ENCODE measurements at regions not wholly inside any gene's neighbourhood (a gene's known extent, or its start where the extent isn't known, plus 50 kb on each side); places are given as distances from the start of the nearest gene placed in this dataset.

- no peak for DNase-seq (ENCODE audit: low read depth)
Measured at GRCh38 chr2:239518286-239519088, 117.7 kb upstream of the HDAC4 start.

GRCh38 chr2:239517686-239518085 lies 116.9 kb upstream of the HDAC4 start:
- DNase-seq (ENCODE audit: low read depth), result no peak
- in situ Hi-C loops (cut with HindIII; ENCODE audit: low pct_unique_long_range_greater_than_20kb, low sequenced_read_pairs), result no loop called here

More at GRCh38 chr2:239518286-239519088, 117.7 kb upstream of the HDAC4 start:
- in situ Hi-C loops (cut with HindIII; ENCODE audit: low pct_unique_long_range_greater_than_20kb, low sequenced_read_pairs), result no loop called here

DNA sequence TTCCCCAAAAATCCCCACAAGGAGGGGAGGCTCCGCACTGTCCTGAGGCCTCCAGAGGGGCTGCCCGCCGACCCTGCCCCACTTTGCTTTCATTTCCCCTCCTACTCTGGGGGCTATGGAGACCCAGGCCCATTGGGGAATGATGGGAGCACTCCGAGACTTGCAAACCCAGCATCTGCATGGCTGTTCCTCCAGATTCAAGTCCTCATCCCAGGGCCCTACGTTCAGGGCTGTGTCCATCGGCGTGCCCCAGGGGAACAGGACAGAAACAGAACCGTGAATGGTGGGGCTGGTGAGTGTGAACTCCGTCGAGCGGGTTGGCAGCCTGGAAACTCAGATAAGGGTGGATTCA lies 116.1 kb upstream of the HDAC4 start:
- no peak for DNase-seq (ENCODE audit: low read depth)
- in situ Hi-C loops (cut with HindIII; ENCODE audit: low pct_unique_long_range_greater_than_20kb, low sequenced_read_pairs), result no loop called here

DNA sequence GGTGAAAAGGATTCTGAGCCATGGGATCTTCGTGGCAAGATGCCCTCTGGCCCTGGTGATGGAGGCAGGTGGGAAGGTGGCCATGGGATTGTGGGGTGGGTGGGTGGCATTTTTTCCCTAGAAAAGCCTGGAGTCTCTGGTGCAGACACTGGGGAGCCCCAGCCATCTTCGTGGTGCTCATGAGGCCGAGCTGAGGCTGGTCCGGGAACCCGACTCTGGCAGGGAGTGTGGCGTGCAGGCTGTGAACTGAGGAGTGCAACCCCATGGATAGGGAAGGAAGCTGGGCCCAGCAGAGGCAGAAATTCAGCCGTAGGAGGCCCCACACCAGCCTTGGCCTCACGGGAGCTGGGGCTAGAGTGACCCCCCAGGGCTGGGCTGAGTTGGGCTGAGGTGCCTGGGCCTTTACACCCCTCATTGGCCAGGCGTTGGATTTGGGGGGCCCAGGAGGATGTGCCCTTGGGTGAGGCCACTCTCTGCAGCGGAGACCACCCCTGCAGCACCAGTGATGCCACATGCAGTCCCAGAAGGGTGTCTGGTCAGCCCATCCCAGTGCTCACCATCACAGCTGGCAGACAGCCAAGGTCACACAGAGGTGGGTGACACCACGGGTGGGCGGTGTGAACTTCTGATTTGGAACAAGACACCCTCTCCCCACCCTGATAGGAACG lies 115.6 kb upstream of the HDAC4 start:
- in situ Hi-C loops (cut with HindIII; ENCODE audit: low pct_unique_long_range_greater_than_20kb, low sequenced_read_pairs), result no loop called here
- no peak for DNase-seq (ENCODE audit: low read depth)

- in situ Hi-C loops (cut with HindIII; ENCODE audit: low pct_unique_long_range_greater_than_20kb, low sequenced_read_pairs), result no loop called here
- no peak for DNase-seq (ENCODE audit: low read depth)
Measured at GRCh38 chr2:239514754-239515530, 114.1 kb upstream of the HDAC4 start.

DNA sequence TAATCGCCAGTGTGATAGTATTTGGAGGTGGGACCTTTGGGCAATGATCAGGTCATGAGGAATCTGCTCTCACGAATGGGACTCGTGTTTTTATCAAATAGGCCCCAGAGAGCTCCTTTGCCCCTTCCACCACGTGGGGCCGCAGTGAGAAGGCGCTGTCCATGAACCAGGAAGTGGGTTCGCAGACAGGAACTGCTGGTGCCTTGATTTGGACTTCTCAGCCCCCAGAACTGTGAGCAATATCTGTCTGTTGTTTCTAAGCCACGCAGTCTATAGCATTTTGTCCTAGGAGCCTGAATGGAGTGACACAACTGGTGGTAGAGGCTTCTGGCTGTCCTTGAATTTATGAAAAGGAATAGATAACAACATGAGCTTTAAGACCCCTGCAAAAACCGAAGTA lies 111.2 kb upstream of the HDAC4 start:
- in situ Hi-C loops (cut with HindIII; ENCODE audit: low pct_unique_long_range_greater_than_20kb, low sequenced_read_pairs), result no loop called here
- DNase-seq (ENCODE audit: low read depth), result no peak

DNA sequence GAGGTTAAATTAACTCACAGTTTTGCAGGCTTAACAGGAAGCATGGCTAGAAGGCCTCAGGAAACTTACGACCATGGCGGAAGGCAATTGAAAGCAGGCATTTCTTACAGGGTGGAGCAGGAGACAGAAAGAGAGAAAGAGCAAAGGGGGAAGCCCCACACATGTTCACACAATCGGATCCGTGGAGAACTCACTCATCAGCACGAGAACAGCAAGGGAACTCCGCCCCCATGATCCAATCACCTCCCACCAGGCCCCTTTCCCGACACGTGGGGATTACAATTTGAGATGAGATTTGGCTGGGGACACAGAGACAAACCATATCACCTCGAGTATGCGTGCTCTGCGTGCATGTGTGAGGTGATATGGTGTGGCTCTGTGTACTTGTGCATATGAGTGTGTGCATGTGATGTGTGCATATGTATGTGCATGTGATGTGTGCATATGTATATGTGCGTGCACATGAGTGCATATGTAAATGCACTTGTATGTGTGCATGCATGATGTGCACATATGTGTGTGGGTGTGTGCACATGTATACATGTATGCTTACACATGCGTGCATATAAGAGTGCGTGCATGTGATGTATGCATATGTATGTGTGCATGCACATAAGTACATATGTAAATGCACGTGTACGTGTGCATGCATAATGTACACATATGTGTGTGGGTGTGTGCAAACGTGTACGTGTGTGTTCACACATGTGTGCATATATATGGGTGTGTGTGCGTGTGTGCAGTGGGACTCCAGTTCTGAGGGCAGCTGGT lies 108.7 kb upstream of the HDAC4 start:
- DNase-seq (ENCODE audit: low read depth), result no peak
- in situ Hi-C loops (cut with HindIII; ENCODE audit: low pct_unique_long_range_greater_than_20kb, low sequenced_read_pairs), result no loop called here

- in situ Hi-C loops (cut with HindIII; ENCODE audit: low pct_unique_long_range_greater_than_20kb, low sequenced_read_pairs), result no loop called here
Measured at GRCh38 chr2:239508261-239508660, 107.4 kb upstream of the HDAC4 start.

GRCh38 chr2:239507576-239508258 lies 106.9 kb upstream of the HDAC4 start:
- no peak for DNase-seq (ENCODE audit: low read depth)
- in situ Hi-C loops (cut with HindIII; ENCODE audit: low pct_unique_long_range_greater_than_20kb, low sequenced_read_pairs), result no loop called here

More at GRCh38 chr2:239508261-239508660, 107.4 kb upstream of the HDAC4 start:
- no peak for DNase-seq (ENCODE audit: low read depth)

- no peak for DNase-seq (ENCODE audit: low read depth)
- in situ Hi-C loops (cut with HindIII; ENCODE audit: low pct_unique_long_range_greater_than_20kb, low sequenced_read_pairs), result no loop called here
Measured at GRCh38 chr2:239506961-239507360, 106.1 kb upstream of the HDAC4 start.

GRCh38 chr2:239506101-239506857 lies 105.5 kb upstream of the HDAC4 start:
- no peak for DNase-seq (ENCODE audit: low read depth)
- in situ Hi-C loops (cut with HindIII; ENCODE audit: low pct_unique_long_range_greater_than_20kb, low sequenced_read_pairs), result no loop called here

- in situ Hi-C loops (cut with HindIII; ENCODE audit: low pct_unique_long_range_greater_than_20kb, low sequenced_read_pairs), result no loop called here
- no peak for DNase-seq (ENCODE audit: low read depth)
Measured at GRCh38 chr2:239504643-239505235, 103.9 kb upstream of the HDAC4 start.

DNA sequence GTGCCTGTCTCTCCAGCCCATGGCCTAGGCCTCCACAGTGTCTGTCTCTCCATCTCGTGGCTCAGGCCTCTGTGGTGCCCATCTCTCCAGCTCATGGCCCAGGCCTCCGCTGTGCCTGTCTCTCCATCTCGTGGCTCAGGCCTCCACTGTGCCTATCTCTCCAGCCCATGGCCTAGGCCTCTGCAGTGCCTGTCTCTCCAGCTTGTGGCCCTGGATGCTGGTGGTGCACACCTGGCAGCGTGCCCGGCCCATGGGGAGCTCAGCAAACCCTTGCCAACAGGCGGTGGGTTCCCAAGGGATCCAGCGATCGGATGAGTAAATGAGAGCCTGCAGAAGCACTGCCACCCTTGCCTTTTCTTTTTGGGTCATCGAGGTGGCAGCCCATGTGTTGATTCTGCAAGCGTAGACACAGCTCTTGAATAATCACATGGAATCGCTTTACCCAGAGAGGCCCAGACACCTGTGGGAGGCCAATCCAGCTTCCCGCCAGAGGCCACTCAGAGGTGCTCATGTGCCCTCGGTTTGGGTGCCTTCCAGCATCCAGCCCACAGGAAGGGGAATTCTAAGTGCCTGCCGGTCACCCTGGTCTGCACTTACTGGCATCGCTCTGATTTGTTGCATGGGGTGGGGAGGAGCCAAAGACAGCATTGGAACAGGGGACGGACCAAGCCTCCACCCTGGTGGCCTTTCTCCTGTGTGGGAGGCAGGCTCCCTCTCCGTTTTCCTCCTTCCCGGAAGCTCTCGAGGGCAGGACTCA lies 101.8 kb upstream of the HDAC4 start:
- in situ Hi-C loops (cut with HindIII; ENCODE audit: low pct_unique_long_range_greater_than_20kb, low sequenced_read_pairs), result no loop called here
- no peak for DNase-seq (ENCODE audit: low read depth)

GRCh38 chr2:239500574-239501550 lies 100.0 kb upstream of the HDAC4 start:
- in situ Hi-C loops (cut with HindIII; ENCODE audit: low pct_unique_long_range_greater_than_20kb, low sequenced_read_pairs), result no loop called here
- no peak for DNase-seq (ENCODE audit: low read depth)

All from Caki2 (cell line).